AG10803 (cell line): ENCODE measurements at regions not wholly inside any gene's neighbourhood (a gene's known extent, or its start where the extent isn't known, plus 50 kb on each side); places are given as distances from the start of the nearest gene placed in this dataset.

Experiments
- DNase-seq: peaks from one replicate; pipeline ENCODE4 v3.0.0; 2010; ENCODE audit warnings: low read depth
- H3K4me3 ChIP-seq: 2 replicates; pipeline ENCODE4 v1.5.1; 2011; ENCODE audit warnings: mild to moderate bottlenecking, low read length, control low read depth
- TF ChIP-seq, protein P1 (sequence below): conservative IDR thresholded peaks from 2 replicates; pipeline ENCODE4 v1.5.1; 2011; ENCODE audit warnings: mild to moderate bottlenecking, low read length, control low read depth, inconsistent platforms

DNA sequence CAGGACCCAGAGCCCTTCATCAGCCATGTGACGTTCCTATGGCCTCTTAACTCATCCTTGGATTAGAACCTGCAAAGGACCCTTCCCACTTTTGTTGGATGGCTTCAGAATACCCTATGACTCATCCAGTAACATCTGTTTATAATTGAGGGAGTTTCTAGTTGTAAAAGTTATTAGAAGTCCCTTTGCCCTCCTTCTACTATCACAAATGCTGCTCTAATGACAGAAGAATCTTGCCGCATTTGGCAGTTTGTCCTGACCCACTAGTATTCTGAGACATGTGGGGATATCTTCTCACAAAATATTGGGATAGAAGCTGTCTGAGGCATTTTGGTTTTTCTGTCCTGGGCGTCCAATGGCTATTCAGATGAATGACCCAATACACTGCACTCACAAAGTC, 251.8 kb upstream of the TMEM72 start:
- no peak overlapping the region for H3K4me3 ChIP-seq
- TF ChIP-seq, protein P1, sequence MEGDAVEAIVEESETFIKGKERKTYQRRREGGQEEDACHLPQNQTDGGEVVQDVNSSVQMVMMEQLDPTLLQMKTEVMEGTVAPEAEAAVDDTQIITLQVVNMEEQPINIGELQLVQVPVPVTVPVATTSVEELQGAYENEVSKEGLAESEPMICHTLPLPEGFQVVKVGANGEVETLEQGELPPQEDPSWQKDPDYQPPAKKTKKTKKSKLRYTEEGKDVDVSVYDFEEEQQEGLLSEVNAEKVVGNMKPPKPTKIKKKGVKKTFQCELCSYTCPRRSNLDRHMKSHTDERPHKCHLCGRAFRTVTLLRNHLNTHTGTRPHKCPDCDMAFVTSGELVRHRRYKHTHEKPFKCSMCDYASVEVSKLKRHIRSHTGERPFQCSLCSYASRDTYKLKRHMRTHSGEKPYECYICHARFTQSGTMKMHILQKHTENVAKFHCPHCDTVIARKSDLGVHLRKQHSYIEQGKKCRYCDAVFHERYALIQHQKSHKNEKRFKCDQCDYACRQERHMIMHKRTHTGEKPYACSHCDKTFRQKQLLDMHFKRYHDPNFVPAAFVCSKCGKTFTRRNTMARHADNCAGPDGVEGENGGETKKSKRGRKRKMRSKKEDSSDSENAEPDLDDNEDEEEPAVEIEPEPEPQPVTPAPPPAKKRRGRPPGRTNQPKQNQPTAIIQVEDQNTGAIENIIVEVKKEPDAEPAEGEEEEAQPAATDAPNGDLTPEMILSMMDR = no peak
- DNase-seq = peak; percentile 8

DNA sequence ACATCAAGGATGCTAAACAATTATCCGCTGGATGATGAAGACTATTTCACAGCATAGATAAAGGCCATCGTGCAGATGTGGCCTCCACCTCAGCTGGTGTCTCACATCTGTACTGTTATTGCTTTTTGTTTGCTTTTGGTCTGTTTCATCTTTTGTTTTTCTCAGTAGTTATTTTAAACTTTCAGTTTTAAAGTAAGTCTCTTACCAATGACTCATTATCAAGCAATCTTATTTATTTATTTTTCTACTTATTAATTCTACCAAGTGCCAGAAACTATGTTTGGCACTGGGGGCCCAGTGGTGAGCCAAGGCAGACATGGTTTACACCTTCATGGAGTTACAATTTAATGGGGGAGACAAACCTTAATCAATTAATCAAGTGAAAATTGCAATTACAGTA, 250.9 kb upstream of the TMEM72 start:
- DNase-seq = no peak
- no peak overlapping the region for H3K4me3 ChIP-seq
- TF ChIP-seq, protein P1 = no peak

DNA sequence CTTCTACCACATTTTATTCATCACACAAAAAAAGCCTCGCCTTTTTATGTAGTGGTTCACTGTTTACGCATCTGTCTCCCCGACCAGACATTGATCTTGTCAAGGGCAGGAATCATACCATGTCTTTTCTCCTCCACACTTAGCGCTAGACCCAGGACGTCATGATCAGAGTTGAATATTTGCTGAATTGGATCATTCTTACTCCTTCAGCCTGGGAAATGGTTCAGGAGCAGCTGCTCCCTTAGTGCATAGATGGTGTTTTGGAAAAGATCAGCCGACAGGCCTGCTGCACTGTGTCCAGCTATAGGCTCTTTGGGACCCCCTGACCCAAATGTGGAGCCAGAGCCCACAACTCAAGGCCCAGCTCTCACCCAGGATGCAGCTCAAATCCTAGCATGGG, 249.1 kb upstream of the TMEM72 start:
- no peak overlapping the region for H3K4me3 ChIP-seq
- TF ChIP-seq, protein P1 = no peak
- no peak for DNase-seq

DNA sequence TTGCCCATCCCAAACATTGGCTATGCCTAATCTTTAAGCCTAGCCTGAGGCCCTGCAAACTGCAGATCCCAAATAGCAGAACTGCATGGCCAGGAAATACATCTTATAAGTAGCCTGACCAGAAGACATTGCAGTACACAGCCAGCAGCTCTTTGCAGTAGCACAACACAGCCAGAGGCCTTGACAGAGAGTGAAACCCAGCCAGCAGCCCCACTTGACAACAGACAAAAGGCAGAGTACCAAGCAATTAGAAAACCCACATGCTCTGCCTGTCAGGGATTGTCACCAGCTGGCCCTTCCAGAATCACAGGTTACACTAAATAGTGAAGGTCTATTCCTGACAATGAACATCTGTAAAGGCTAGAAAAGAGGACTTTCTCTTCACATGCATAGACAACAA, 242.8 kb upstream of the TMEM72 start:
- TF ChIP-seq, protein P1 = no peak
- DNase-seq = no peak
- no peak overlapping the region for H3K4me3 ChIP-seq

DNA sequence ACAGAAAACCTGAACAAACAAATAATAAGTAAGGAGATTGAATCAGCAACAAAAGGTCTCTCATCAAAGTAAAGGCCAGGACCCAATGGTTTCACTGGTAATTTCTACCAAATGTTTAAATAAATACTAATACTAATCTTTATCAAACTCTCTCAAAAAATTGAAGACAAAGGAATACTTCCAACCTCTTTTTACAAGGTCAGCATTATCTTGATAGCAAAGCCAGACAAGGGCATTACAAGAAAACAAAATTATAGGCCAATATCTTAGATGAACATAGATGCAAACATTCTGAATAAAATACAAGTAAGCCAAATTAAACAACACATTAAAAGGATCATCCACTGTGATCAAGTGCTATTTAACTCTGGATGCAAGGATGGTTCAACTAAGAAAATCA, 239.8 kb upstream of the TMEM72 start:
- DNase-seq = no peak
- H3K4me3 ChIP-seq = no peak overlapping the region
- TF ChIP-seq, protein P1 = no peak

DNA sequence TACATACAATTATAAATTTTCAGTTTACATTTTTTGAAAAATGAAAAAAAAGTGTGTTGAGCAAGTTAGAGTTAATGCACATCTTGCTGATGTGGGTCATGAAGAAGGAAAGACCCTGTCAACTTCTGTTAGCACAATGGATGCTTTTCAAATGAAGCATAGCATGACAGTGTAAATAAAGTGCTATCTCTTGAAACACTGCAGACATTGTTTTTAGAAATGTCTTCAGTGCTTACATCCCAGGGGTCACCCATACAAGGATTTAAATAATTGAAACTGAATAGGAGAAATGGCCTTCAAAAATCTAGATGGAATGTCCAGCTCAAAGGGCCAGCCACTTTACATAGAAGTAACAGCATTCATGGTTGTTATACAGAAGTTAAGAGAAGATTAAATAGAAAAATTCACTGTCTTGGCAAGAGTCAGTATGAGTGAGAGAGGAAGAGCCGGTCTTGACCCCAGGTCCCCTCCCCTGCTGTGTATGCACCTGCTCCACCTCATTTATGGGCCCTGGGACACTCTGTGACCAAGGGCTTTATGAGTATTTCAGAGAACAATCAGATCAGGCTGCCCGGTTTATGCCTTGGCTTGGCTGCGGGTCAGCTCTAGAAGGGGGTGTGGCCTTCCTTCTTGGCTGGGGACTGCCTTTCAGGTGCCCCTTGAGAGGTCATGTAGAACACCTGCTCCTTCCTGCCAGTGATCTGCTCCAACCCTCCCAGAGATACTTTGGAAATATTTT, 237.7 kb upstream of the TMEM72 start:
- TF ChIP-seq, protein P1 = no peak
- no peak for DNase-seq

DNA sequence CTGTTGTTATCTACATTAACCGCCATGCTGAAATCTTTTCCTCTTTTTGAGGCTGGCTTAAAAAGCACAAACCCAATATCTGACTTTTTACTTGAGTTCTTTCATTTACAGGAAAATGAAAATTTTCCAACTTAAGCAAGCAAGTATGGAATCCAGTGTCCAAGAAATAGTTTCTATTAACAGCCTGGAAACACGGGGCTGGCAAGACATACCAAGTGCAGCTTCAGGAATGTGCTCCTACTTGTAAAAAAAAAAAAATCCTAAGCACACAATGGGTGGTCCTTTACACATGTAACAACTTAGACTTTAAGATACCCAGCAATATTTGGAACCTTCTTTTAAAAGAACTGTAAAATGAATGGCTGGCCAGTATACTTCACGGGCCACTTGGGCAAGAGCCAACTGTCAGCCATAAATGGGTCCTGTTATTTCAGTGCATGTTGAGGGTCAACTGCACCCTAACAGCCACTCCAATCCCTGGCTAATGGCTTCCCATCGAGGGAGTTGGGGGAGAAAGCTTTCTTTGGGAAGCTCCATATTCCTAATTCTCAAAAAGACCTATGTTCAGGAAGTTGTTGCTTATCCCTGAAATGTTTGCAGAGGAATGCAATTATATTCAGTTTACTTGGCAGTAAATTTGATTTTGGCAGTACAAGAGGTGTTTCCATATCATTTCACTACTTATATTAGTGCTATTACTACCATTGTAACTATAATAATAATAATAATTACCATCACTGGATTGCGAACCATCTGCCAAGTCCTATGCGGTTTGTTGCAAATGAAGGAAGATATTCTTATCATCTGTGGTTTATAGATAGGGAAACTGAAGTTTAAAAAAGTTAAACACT, 236.4 kb upstream of the TMEM72 start:
- peak; percentile 17 for DNase-seq
- H3K4me3 ChIP-seq = no peak overlapping the region
- TF ChIP-seq, protein P1 = no peak

More for the DNA sequence above, 237.7 kb upstream of the TMEM72 start:
- H3K4me3 ChIP-seq = no peak overlapping the region
